ENCODE measurements at regions not wholly inside any gene's neighbourhood (a gene's known extent, or its start where the extent isn't known, plus 50 kb on each side); places are given as distances from the start of the nearest gene placed in this dataset.

- TF ChIP-seq POLR2A (IDR thresholded peaks at IDR 0.05; ENCODE audit: low read depth, low read length) (no peak), TAF1 (IDR thresholded peaks at IDR 0.05; ENCODE audit: low read depth, low read length) (no peak), PAX5 (IDR thresholded peaks at IDR 0.05; ENCODE audit: insufficient read depth, low read length, severe bottlenecking) (no peak), POLR2AphosphoS5 (IDR thresholded peaks at IDR 0.05; ENCODE audit: low read depth, low read length) (no peak), POU2F2 (IDR thresholded peaks at IDR 0.05; ENCODE audit: low read depth, low read length) (no peak), SPI1 (IDR thresholded peaks at IDR 0.05; ENCODE audit: low read depth, low read length) (no peak)
- DNase-seq (ENCODE audit: insufficient read length, low spot score) (no peak), FAIRE-seq (no peak)
Observed at GRCh38 chr3:16055606-16056211, 118.8 kb upstream of the GALNT15 start.

- no peak for TF ChIP-seq TAF1 (IDR thresholded peaks at IDR 0.05; ENCODE audit: low read depth, low read length)
- no peak for TF ChIP-seq SPI1 (IDR thresholded peaks at IDR 0.05; ENCODE audit: low read depth, low read length)
- no peak for TF ChIP-seq POLR2AphosphoS5 (IDR thresholded peaks at IDR 0.05; ENCODE audit: low read depth, low read length)
- no peak for TF ChIP-seq POU2F2 (IDR thresholded peaks at IDR 0.05; ENCODE audit: low read depth, low read length)
- DNase-seq (ENCODE audit: insufficient read length, low spot score) = no peak
- no peak for FAIRE-seq
Observed at GRCh38 chr3:16056217-16056616, 118.3 kb upstream of the GALNT15 start.

GRCh38 chr3:16058521-16058920 lies 116.0 kb upstream of the GALNT15 start:
- no peak for FAIRE-seq
- TF ChIP-seq POLR2AphosphoS5 (IDR thresholded peaks at IDR 0.05; ENCODE audit: low read depth, low read length) (no peak), POLR2A (IDR thresholded peaks at IDR 0.05; ENCODE audit: low read depth, low read length) (no peak), TAF1 (IDR thresholded peaks at IDR 0.05; ENCODE audit: low read depth, low read length) (no peak)
- no peak for DNase-seq (ENCODE audit: insufficient read length, low spot score)

GRCh38 chr3:16059081-16059537 lies 115.4 kb upstream of the GALNT15 start:
- no peak for DNase-seq (ENCODE audit: insufficient read length, low spot score)
- no peak for FAIRE-seq
- TF ChIP-seq POU2F2 (IDR thresholded peaks at IDR 0.05; ENCODE audit: low read depth, low read length) = no peak
- no peak for TF ChIP-seq POLR2AphosphoS5 (IDR thresholded peaks at IDR 0.05; ENCODE audit: low read depth, low read length)
- no peak for TF ChIP-seq TAF1 (IDR thresholded peaks at IDR 0.05; ENCODE audit: low read depth, low read length)
- no peak for TF ChIP-seq SPI1 (IDR thresholded peaks at IDR 0.05; ENCODE audit: low read depth, low read length)
- TF ChIP-seq PAX5 (IDR thresholded peaks at IDR 0.05; ENCODE audit: insufficient read depth, low read length, severe bottlenecking) = no peak
- TF ChIP-seq POLR2A (IDR thresholded peaks at IDR 0.05; ENCODE audit: low read depth, low read length) = no peak

GRCh38 chr3:16059711-16060357 lies 114.6 kb upstream of the GALNT15 start:
- TF ChIP-seq TAF1 (IDR thresholded peaks at IDR 0.05; ENCODE audit: low read depth, low read length) (no peak), POLR2A (IDR thresholded peaks at IDR 0.05; ENCODE audit: low read depth, low read length) (no peak), SPI1 (IDR thresholded peaks at IDR 0.05; ENCODE audit: low read depth, low read length) (no peak), POU2F2 (IDR thresholded peaks at IDR 0.05; ENCODE audit: low read depth, low read length) (no peak), POLR2AphosphoS5 (IDR thresholded peaks at IDR 0.05; ENCODE audit: low read depth, low read length) (no peak), PAX5 (IDR thresholded peaks at IDR 0.05; ENCODE audit: insufficient read depth, low read length, severe bottlenecking) (no peak)
- no peak for DNase-seq (ENCODE audit: insufficient read length, low spot score)
- FAIRE-seq = no peak

- DNase-seq (ENCODE audit: insufficient read length, low spot score) = no peak
- FAIRE-seq = no peak
Observed at GRCh38 chr3:16060358-16060852, 114.1 kb upstream of the GALNT15 start.

GRCh38 chr3:16060945-16061344 lies 113.5 kb upstream of the GALNT15 start:
- FAIRE-seq (no peak), DNase-seq (ENCODE audit: insufficient read length, low spot score) (no peak)
- TF ChIP-seq POLR2A (IDR thresholded peaks at IDR 0.05; ENCODE audit: low read depth, low read length) (no peak), POU2F2 (IDR thresholded peaks at IDR 0.05; ENCODE audit: low read depth, low read length) (no peak), POLR2AphosphoS5 (IDR thresholded peaks at IDR 0.05; ENCODE audit: low read depth, low read length) (no peak), TAF1 (IDR thresholded peaks at IDR 0.05; ENCODE audit: low read depth, low read length) (no peak), SPI1 (IDR thresholded peaks at IDR 0.05; ENCODE audit: low read depth, low read length) (no peak), PAX5 (IDR thresholded peaks at IDR 0.05; ENCODE audit: insufficient read depth, low read length, severe bottlenecking) (no peak)

More at GRCh38 chr3:16060358-16060852, 114.1 kb upstream of the GALNT15 start:
- TF ChIP-seq POU2F2 (IDR thresholded peaks at IDR 0.05; ENCODE audit: low read depth, low read length) (no peak), POLR2A (IDR thresholded peaks at IDR 0.05; ENCODE audit: low read depth, low read length) (no peak), PAX5 (IDR thresholded peaks at IDR 0.05; ENCODE audit: insufficient read depth, low read length, severe bottlenecking) (no peak), TAF1 (IDR thresholded peaks at IDR 0.05; ENCODE audit: low read depth, low read length) (no peak), POLR2AphosphoS5 (IDR thresholded peaks at IDR 0.05; ENCODE audit: low read depth, low read length) (no peak), SPI1 (IDR thresholded peaks at IDR 0.05; ENCODE audit: low read depth, low read length) (no peak)

GRCh38 chr3:16061491-16061890 lies 113.0 kb upstream of the GALNT15 start:
- TF ChIP-seq TAF1 (IDR thresholded peaks at IDR 0.05; ENCODE audit: low read depth, low read length) (no peak), POLR2A (IDR thresholded peaks at IDR 0.05; ENCODE audit: low read depth, low read length) (no peak), SPI1 (IDR thresholded peaks at IDR 0.05; ENCODE audit: low read depth, low read length) (no peak), PAX5 (IDR thresholded peaks at IDR 0.05; ENCODE audit: insufficient read depth, low read length, severe bottlenecking) (no peak), POU2F2 (IDR thresholded peaks at IDR 0.05; ENCODE audit: low read depth, low read length) (no peak), POLR2AphosphoS5 (IDR thresholded peaks at IDR 0.05; ENCODE audit: low read depth, low read length) (no peak)
- DNase-seq (ENCODE audit: insufficient read length, low spot score) (no peak), FAIRE-seq (no peak)

- no peak for DNase-seq (ENCODE audit: insufficient read length, low spot score)
- FAIRE-seq = no peak
- TF ChIP-seq PAX5 (IDR thresholded peaks at IDR 0.05; ENCODE audit: insufficient read depth, low read length, severe bottlenecking) (no peak), TAF1 (IDR thresholded peaks at IDR 0.05; ENCODE audit: low read depth, low read length) (no peak), POLR2AphosphoS5 (IDR thresholded peaks at IDR 0.05; ENCODE audit: low read depth, low read length) (no peak), POLR2A (IDR thresholded peaks at IDR 0.05; ENCODE audit: low read depth, low read length) (no peak), POU2F2 (IDR thresholded peaks at IDR 0.05; ENCODE audit: low read depth, low read length) (no peak), SPI1 (IDR thresholded peaks at IDR 0.05; ENCODE audit: low read depth, low read length) (no peak)
Observed at GRCh38 chr3:16063603-16064002, 110.9 kb upstream of the GALNT15 start.

Measured in GM12891 (cell line).